B cell (primary cell): ENCODE measurements at regions not wholly inside any gene's neighbourhood (a gene's known extent, or its start where the extent isn't known, plus 50 kb on each side); places are given as distances from the start of the nearest gene placed in this dataset.

Experiments used
- ATAC-seq: fragments of 200-7000 bp; cut with Tn5 transposase; one replicate; pipeline ENCODE4 v1.10.0; 2021; ENCODE audit warnings: low read depth, mild to moderate bottlenecking, moderate number of reproducible peaks, moderate library complexity
- CTCF ChIA-PET: fragments of 350-600 bp; sonication (Branson Sonifier 250); formaldehyde crosslinking; loops from one replicate; lab custom pipeline; 2021; ENCODE audit warnings: antibody characterized with exemption, inconsistent platforms; lab: Charles Lee
- POLR2A ChIA-PET: fragments of 350-600 bp; sonication (Branson Sonifier 250); formaldehyde crosslinking; loops from one replicate; lab custom pipeline; 2021; ENCODE audit warnings: antibody characterized with exemption; lab: Charles Lee
- DNase-seq: peaks from one replicate; pipeline ENCODE4 v3.0.0; 2013
- H2AFZ ChIP-seq: 2 replicates; pipeline ENCODE4 v1.6.1; 2012; ENCODE audit warnings: mild to moderate bottlenecking, low read depth, low read length; ENCODE audit not compliant: insufficient read depth, poor library complexity, severe bottlenecking
- H3K27ac ChIP-seq, 2 donors: 1 replicate in 1 of 2; 2 replicates in 1 of 2; pipeline ENCODE4 v1.5.1; 2012 to 2013; ENCODE audit warnings: low read length in 2 of 2, mild to moderate bottlenecking in 2 of 2, moderate library complexity in 1 of 2
- H3K27me3 ChIP-seq, 4 experiments: fragments of 200-600 bp in 1 of 4; sonication (generic) in 1 of 4; replicated peaks in 1 of 4; 1 replicate in 2 of 4; 2 replicates in 2 of 4; pipeline versions ENCODE4 v1.6.1 to v1.7.0; 2013 to 2016; ENCODE audit warnings: low read length in 3 of 4, mild to moderate bottlenecking in 2 of 4, mixed read lengths in 1 of 4, moderate library complexity in 1 of 4; ENCODE audit not compliant: insufficient read depth in 4 of 4, control insufficient read depth in 3 of 4; ENCODE audit errors: control extremely low read depth in 1 of 4
- H3K36me3 ChIP-seq, 2 experiments: replicated peaks in 1 of 2; 1 replicate in 1 of 2; 2 replicates in 1 of 2; pipeline versions ENCODE4 v1.6.1 to v1.7.1; 2013; ENCODE audit warnings: low read length in 1 of 2; ENCODE audit not compliant: insufficient read depth in 2 of 2, control insufficient read depth in 1 of 2; ENCODE audit errors: control extremely low read depth in 1 of 2, extremely low read depth in 1 of 2
- H3K4me1 ChIP-seq, 2 donors: fragments of 200-600 bp in 1 of 2; sonication (generic) in 1 of 2; 1 replicate in 1 of 2; 2 replicates in 1 of 2; pipeline versions ENCODE4 v1.5.1 to v1.6.1; 2013 to 2017; ENCODE audit warnings: low read length in 2 of 2; ENCODE audit not compliant: control insufficient read depth in 2 of 2, insufficient read depth in 2 of 2
- H3K4me2 ChIP-seq: replicated peaks from 2 replicates; pipeline ENCODE3; 2012; ENCODE audit warnings: mild to moderate bottlenecking, low read depth, low read length; ENCODE audit not compliant: poor library complexity, severe bottlenecking
- H3K4me3 ChIP-seq, 5 experiments: fragments of 200-600 bp in 1 of 5; sonication (generic) in 1 of 5; 1 replicate in 3 of 5; 2 replicates in 2 of 5; pipeline versions ENCODE4 v1.5.1 to v1.7.0; 2011 to 2016; ENCODE audit warnings: low read length in 4 of 5, mild to moderate bottlenecking in 4 of 5, low read depth in 2 of 5, control low read depth in 1 of 5, moderate library complexity in 1 of 5; ENCODE audit not compliant: insufficient read depth in 1 of 5; ENCODE audit errors: control extremely low read depth in 1 of 5, extremely low read depth in 1 of 5
- H3K79me2 ChIP-seq: fragments of 200-600 bp; sonication (generic); one replicate; pipeline ENCODE4 v1.6.0; 2016; ENCODE audit warnings: low read length; ENCODE audit not compliant: control insufficient read depth, insufficient read depth
- H3K9ac ChIP-seq: fragments of 200-600 bp; sonication (generic); 2 replicates; pipeline ENCODE4 v1.6.1; 2017; ENCODE audit warnings: mild to moderate bottlenecking, low read length, moderate library complexity
- H3K9me3 ChIP-seq, 3 donors: one replicate each; pipeline versions ENCODE4 v1.6.1 to v1.7.1; 2013; ENCODE audit warnings: low read length in 2 of 3; ENCODE audit not compliant: control insufficient read depth in 2 of 3, insufficient read depth in 1 of 3; ENCODE audit errors: control extremely low read depth in 1 of 3
- H4K20me1 ChIP-seq: 2 replicates; pipeline ENCODE4 v1.6.0; 2012; ENCODE audit warnings: mild to moderate bottlenecking, low read length; ENCODE audit not compliant: insufficient read depth, control insufficient read depth, poor library complexity, severe bottlenecking
- H3K27ac Mint-ChIP-seq: one replicate; pipeline ENCODE4 v1.8.0; 2021; ENCODE audit warnings: mixed read lengths
- H3K27me3 Mint-ChIP-seq: one replicate; pipeline ENCODE4 v1.8.0; 2021; ENCODE audit warnings: mixed read lengths
- H3K4me1 Mint-ChIP-seq: one replicate; pipeline ENCODE4 v1.8.0; 2021; ENCODE audit warnings: mixed read lengths
- H3K4me3 Mint-ChIP-seq: one replicate; pipeline ENCODE4 v1.8.0; 2021; ENCODE audit warnings: mixed read lengths
- H3K9me3 Mint-ChIP-seq: one replicate; pipeline ENCODE4 v1.8.0; 2022; ENCODE audit warnings: mixed read lengths; ENCODE audit not compliant: insufficient read depth
- CTCF ChIP-seq: fragments of 200-600 bp; IDR thresholded peaks from one replicate; pipeline ENCODE4 v1.8.0; 2022; ENCODE audit warnings: antibody characterized with exemption, mild to moderate bottlenecking
- EZH2 ChIP-seq: IDR thresholded peaks from 2 replicates; pipeline ENCODE4 v1.6.1; 2012; ENCODE audit warnings: borderline replicate concordance, low read depth, mild to moderate bottlenecking, moderate library complexity, low read length; ENCODE audit not compliant: insufficient read depth, poor library complexity, severe bottlenecking
- WGBS: methylation state at CpG from one replicate; pipeline ENCODE4 v1.1.5; 2013; ENCODE audit warnings: missing lambda C conversion rate; ENCODE audit not compliant: insufficient coverage; 5-methylcytosine and 5-hydroxymethylcytosine counted together
- intact Hi-C: fragments of 100-400 bp; cut with micrococcal nuclease; formaldehyde crosslinking; loops from one replicate; pipeline ENCODE4 v1.10.0; 2022

GRCh38 chr6:99017150-99017549 lies 69.4 kb upstream of the FBXL4 start:
- no peak overlapping the region for H3K4me2 ChIP-seq
- no peaks in the 10 kb centered on the region for H3K4me1 ChIP-seq
- Mint-ChIP-seq H3K27me3 (peaks cover 9% of the 10 kb centered on the region), H3K4me1 (no peaks in the 10 kb centered on the region), H3K9me3 (no peaks in the 10 kb centered on the region), H3K4me3 (no peak overlapping the region), H3K27ac (no peak overlapping the region)
- POLR2A ChIA-PET: no interaction called here
- no peak overlapping the region for H3K4me3 ChIP-seq
- no peak overlapping the region for H3K9ac ChIP-seq
- H2AFZ ChIP-seq: no peak overlapping the region
- no peak for DNase-seq
- CTCF ChIA-PET: no interaction called here
- H3K27ac ChIP-seq: no peak overlapping the region
- H3K27me3 ChIP-seq: peaks cover 0 to 3% (median 0%) of the 10 kb centered on the region in 4 experiments
- H3K79me2 ChIP-seq: no peaks in the 10 kb centered on the region
- TF ChIP-seq EZH2 (no peak), CTCF (no peak)
- no peaks in the 10 kb centered on the region for H4K20me1 ChIP-seq
- no peaks in the 10 kb centered on the region for H3K36me3 ChIP-seq
- H3K9me3 ChIP-seq: peaks cover 0 to 7% (median 0%) of the 10 kb centered on the region in 3 donors
- no CpG with 5 or more reads among the region's 1 CpG for WGBS
- ATAC-seq: no peak
- intact Hi-C loops: no loop called here

GRCh38 chr6:99016355-99016754 lies 68.6 kb upstream of the FBXL4 start:
- no peak overlapping the region for H2AFZ ChIP-seq
- no peak for ATAC-seq
- ChIA-PET CTCF (no interaction called here), POLR2A (no interaction called here)
- no peak overlapping the region for H3K9ac ChIP-seq
- Mint-ChIP-seq H3K27ac (no peak overlapping the region), H3K4me3 (no peak overlapping the region), H3K27me3 (peaks cover 9% of the 10 kb centered on the region), H3K4me1 (no peaks in the 10 kb centered on the region), H3K9me3 (no peaks in the 10 kb centered on the region)
- no peaks in the 10 kb centered on the region for H3K79me2 ChIP-seq
- no peak overlapping the region for H3K4me3 ChIP-seq
- H4K20me1 ChIP-seq: no peaks in the 10 kb centered on the region
- DNase-seq: no peak
- no peaks in the 10 kb centered on the region for H3K36me3 ChIP-seq
- no peak for TF ChIP-seq EZH2
- no peak for TF ChIP-seq CTCF
- no peaks in the 10 kb centered on the region for H3K4me1 ChIP-seq
- intact Hi-C loops: no loop called here
- 20% methylated on average over 1 of the region's 1 CpG for WGBS
- H3K27me3 ChIP-seq: peaks cover 0 to 3% (median 0%) of the 10 kb centered on the region in 4 experiments
- H3K9me3 ChIP-seq: peaks cover 0 to 1% (median 0%) of the 10 kb centered on the region in 3 donors
- H3K4me2 ChIP-seq: no peak overlapping the region
- H3K27ac ChIP-seq: no peak overlapping the region
